HEK293 (cell line): ENCODE measurements at regions not wholly inside any gene's neighbourhood (a gene's known extent, or its start where the extent isn't known, plus 50 kb on each side); places are given as distances from the start of the nearest gene placed in this dataset.

Experiments
- CTCF ChIA-PET: fragments of 350-600 bp; formaldehyde crosslinking; extraction: SDS; loops from one replicate; lab custom pipeline; 2021; ENCODE audit warnings: antibody characterized with exemption; lab: Yijun Ruan, JAX
- POLR2A ChIA-PET: fragments of 300-600 bp; formaldehyde crosslinking; extraction: SDS; loops from one replicate; lab custom pipeline; 2020; ENCODE audit warnings: antibody characterized with exemption, inconsistent platforms; lab: Yijun Ruan, JAX
- H3K27ac ChIP-seq: fragments of 200-500 bp; sonication (Bioruptor generic); 2 replicates; pipeline ENCODE4 v1.5.1; 2014; ENCODE audit warnings: low read depth, low read length, control low read depth, inconsistent platforms; ENCODE audit errors: extremely low read depth
- H3K36me3 ChIP-seq, 2 experiments: fragments of 200-500 bp in 1 of 2; sonication (Bioruptor generic) in 1 of 2; 1 replicate in 1 of 2; 2 replicates in 1 of 2; pipeline ENCODE4 v1.5.1; 2014 to 2017; ENCODE audit warnings: inconsistent platforms in 2 of 2, low read length in 2 of 2; ENCODE audit not compliant: control insufficient read depth in 2 of 2, insufficient read depth in 1 of 2
- H3K4me1 ChIP-seq: fragments of 200-500 bp; sonication (Bioruptor generic); 2 replicates; pipeline ENCODE4 v1.5.1; 2014; ENCODE audit warnings: mild to moderate bottlenecking, low read length, inconsistent platforms; ENCODE audit not compliant: control insufficient read depth, insufficient read depth
- H3K4me3 ChIP-seq: 2 replicates; pipeline ENCODE4 v1.5.1; 2011; ENCODE audit warnings: low read depth, mild to moderate bottlenecking, control low read depth, low read length, moderate library complexity
- H3K9me3 ChIP-seq: fragments of 200-500 bp; sonication (Bioruptor generic); 2 replicates; pipeline ENCODE4 v1.5.1; 2014; ENCODE audit warnings: low read depth, low read length, inconsistent platforms; ENCODE audit not compliant: control insufficient read depth, insufficient read depth
- AEBP2 ChIP-seq: fragments of 450-650 bp; formaldehyde crosslinking; IDR thresholded peaks from 2 replicates; pipeline ENCODE4 v1.5.1; 2016; ENCODE audit warnings: missing biosample characterization, missing genetic modification characterization, borderline replicate concordance
- BCL11B ChIP-seq: fragments of 450-650 bp; formaldehyde crosslinking; IDR thresholded peaks from 2 replicates; pipeline ENCODE4 v1.5.1; 2016; ENCODE audit warnings: low read depth, missing biosample characterization, missing genetic modification characterization
- EGR2 ChIP-seq: fragments of 450-650 bp; formaldehyde crosslinking; IDR thresholded peaks from 2 replicates; pipeline ENCODE4 v1.5.1; 2016; ENCODE audit warnings: low read depth, missing biosample characterization, missing genetic modification characterization
- KLF10 ChIP-seq: fragments of 450-650 bp; IDR thresholded peaks from 2 replicates; pipeline ENCODE4 v1.5.1; 2018; ENCODE audit warnings: missing biosample characterization, mild to moderate bottlenecking, missing genetic modification characterization
- KLF16 ChIP-seq: fragments of 450-650 bp; formaldehyde crosslinking; IDR thresholded peaks from 2 replicates; pipeline ENCODE4 v1.5.1; 2017; ENCODE audit warnings: missing biosample characterization, missing genetic modification characterization
- REST ChIP-seq: fragments of 450-650 bp; formaldehyde crosslinking; IDR thresholded peaks from 2 replicates; pipeline ENCODE4 v1.5.1; 2016; ENCODE audit warnings: missing biosample characterization, missing genetic modification characterization
- ZBTB21 ChIP-seq: fragments of 450-650 bp; formaldehyde crosslinking; IDR thresholded peaks from 2 replicates; pipeline ENCODE4 v1.5.1; 2017; ENCODE audit warnings: missing biosample characterization, missing genetic modification characterization
- ZFP3 ChIP-seq: fragments of 450-650 bp; formaldehyde crosslinking; IDR thresholded peaks from 2 replicates; pipeline ENCODE4 v1.5.1; 2016; ENCODE audit warnings: low read depth, missing biosample characterization, missing genetic modification characterization
- ZFP69B ChIP-seq: fragments of 450-650 bp; formaldehyde crosslinking; IDR thresholded peaks from 2 replicates; pipeline ENCODE4 v1.5.1; 2016; ENCODE audit warnings: missing biosample characterization, missing genetic modification characterization
- ZNF114 ChIP-seq: fragments of 450-650 bp; formaldehyde crosslinking; IDR thresholded peaks from 2 replicates; pipeline ENCODE4 v1.5.0; 2017; ENCODE audit warnings: missing biosample characterization, missing genetic modification characterization
- ZNF211 ChIP-seq: fragments of 450-650 bp; formaldehyde crosslinking; IDR thresholded peaks from 2 replicates; pipeline ENCODE4 v1.5.1; 2016; ENCODE audit warnings: low read depth, missing biosample characterization, missing genetic modification characterization
- ZNF239 ChIP-seq: fragments of 450-650 bp; formaldehyde crosslinking; IDR thresholded peaks from 2 replicates; pipeline ENCODE4 v1.5.1; 2016; ENCODE audit warnings: missing biosample characterization, missing genetic modification characterization
- ZNF530 ChIP-seq: fragments of 450-650 bp; formaldehyde crosslinking; IDR thresholded peaks from 2 replicates; pipeline ENCODE4 v1.5.1; 2016; ENCODE audit warnings: low read depth, missing biosample characterization, missing genetic modification characterization
- ZNF561 ChIP-seq: fragments of 450-650 bp; IDR thresholded peaks from 2 replicates; pipeline ENCODE4 v1.5.1; 2018; ENCODE audit warnings: missing biosample characterization, missing genetic modification characterization, borderline replicate concordance
- ZNF610 ChIP-seq: fragments of 450-650 bp; formaldehyde crosslinking; IDR thresholded peaks from 2 replicates; pipeline ENCODE4 v1.5.1; 2016; ENCODE audit warnings: missing biosample characterization, missing genetic modification characterization, borderline replicate concordance
- ZNF654 ChIP-seq: fragments of 450-650 bp; formaldehyde crosslinking; IDR thresholded peaks from 2 replicates; pipeline ENCODE4 v1.5.1; 2016; ENCODE audit warnings: low read depth, missing biosample characterization, missing genetic modification characterization
- ZNF777 ChIP-seq: fragments of 450-650 bp; formaldehyde crosslinking; IDR thresholded peaks from 2 replicates; pipeline ENCODE4 v1.5.1; 2017; ENCODE audit warnings: missing biosample characterization, missing genetic modification characterization, borderline replicate concordance
- ZNF792 ChIP-seq: fragments of 450-650 bp; formaldehyde crosslinking; IDR thresholded peaks from 2 replicates; pipeline ENCODE4 v1.5.1; 2016; ENCODE audit warnings: missing biosample characterization, missing genetic modification characterization

GRCh38 chr10:130230036-130230435, 93.8 kb downstream of the GLRX3 start:
- no peaks in the 10 kb centered on the region for H3K36me3 ChIP-seq
- H3K9me3 ChIP-seq = no peaks in the 10 kb centered on the region; the same call in 1 of the 2 replicates
- ChIA-PET POLR2A (no interaction called here), CTCF (no interaction called here)
- TF ChIP-seq AEBP2 (tag by site-specific recombination) = no peak
- TF ChIP-seq ZBTB21 (tag by site-specific recombination) = no peak
- no peak for TF ChIP-seq KLF16 (tag by site-specific recombination)
- TF ChIP-seq ZNF211 (tag by site-specific recombination) = no peak
- TF ChIP-seq KLF10 (tag by site-specific recombination) = no peak
- no peak for TF ChIP-seq ZNF239
- no peak for TF ChIP-seq ZNF530 (tag by site-specific recombination)
- H3K4me1 ChIP-seq = no peaks in the 10 kb centered on the region
- no peak overlapping the region for H3K4me3 ChIP-seq
- H3K27ac ChIP-seq = no peak overlapping the region

DNA sequence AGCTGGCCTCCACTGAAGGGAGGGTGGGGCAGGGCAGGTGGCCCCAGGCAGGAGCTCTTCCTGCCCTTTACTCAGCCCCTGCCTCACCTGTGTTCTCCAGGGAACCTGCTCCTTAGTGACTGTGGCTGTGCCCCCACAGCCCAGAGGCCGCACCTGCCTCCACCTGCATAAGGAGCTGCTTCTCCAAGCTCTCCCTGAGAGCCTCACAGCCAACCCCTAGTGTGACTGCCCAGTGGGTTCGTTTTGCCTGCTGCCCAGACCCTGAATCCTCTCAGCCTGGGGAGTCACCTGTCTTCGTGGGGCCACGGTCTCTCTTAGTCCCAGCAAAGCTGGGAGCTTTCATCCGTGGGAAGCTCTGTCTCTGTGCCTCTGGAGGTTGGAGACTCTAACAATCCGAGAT, 94.4 kb downstream of the GLRX3 start:
- Histone ChIP-seq H3K4me1 (no peaks in the 10 kb centered on the region), H3K9me3 (no peaks in the 10 kb centered on the region; the same call in 1 of the 2 replicates), H3K27ac (no peak overlapping the region), H3K36me3 (no peaks in the 10 kb centered on the region), H3K4me3 (no peak overlapping the region)
- POLR2A ChIA-PET = no interaction called here
- CTCF ChIA-PET = no interaction called here
- no peak for TF ChIP-seq EGR2 (tag by site-specific recombination)

GRCh38 chr10:130231251-130231741, 95.1 kb downstream of the GLRX3 start:
- Histone ChIP-seq H3K36me3 (no peaks in the 10 kb centered on the region), H3K4me1 (no peaks in the 10 kb centered on the region), H3K4me3 (no peak overlapping the region), H3K27ac (no peak overlapping the region), H3K9me3 (no peaks in the 10 kb centered on the region; the same call in 1 of the 2 replicates)
- POLR2A ChIA-PET = no interaction called here
- TF ChIP-seq ZFP69B (tag by site-specific recombination) (no peak), ZNF792 (no peak), ZNF610 (no peak), ZNF561 (tag by site-specific recombination) (no peak), ZNF654 (tag by site-specific recombination) (no peak), ZFP3 (no peak), ZNF114 (tag by site-specific recombination) (no peak), ZNF777 (no peak), BCL11B (tag by site-specific recombination) (no peak), REST (no peak)
- CTCF ChIA-PET = no interaction called here
